ENCODE measurements at regions not wholly inside any gene's neighbourhood (a gene's known extent, or its start where the extent isn't known, plus 50 kb on each side); places are given as distances from the start of the nearest gene placed in this dataset.

GRCh38 chr17:79242873-79243602 is 168.4 kb downstream of the ENGASE start:
- Histone ChIP-seq H3K9me3 (ENCODE audit: control insufficient read depth in 3 of 3, low read length in 3 of 3) (no peaks in the 10 kb centered on the region), H3K4me1 (ENCODE audit: control insufficient read depth in 3 of 3, insufficient read depth in 3 of 3, low read length in 3 of 3) (no peaks in the 10 kb centered on the region), H3K9ac (ENCODE audit: low read depth in 1 of 3, low read length in 3 of 3) (no peak overlapping the region), H3K4me3 (ENCODE audit: low read length in 3 of 3) (no peak overlapping the region), H3K36me3 (ENCODE audit: control insufficient read depth in 3 of 3, insufficient read depth in 3 of 3, low read length in 3 of 3) (no peaks in the 10 kb centered on the region), H3K27ac (ENCODE audit: low read depth, low read length) (no peak overlapping the region), H3K27me3 (ENCODE audit: control insufficient read depth in 3 of 3, insufficient read depth in 3 of 3, low read length in 3 of 3) (peaks cover 44 to 57% (median 48%) of the 10 kb centered on the region in 3 donors)

- Histone ChIP-seq H3K27ac (ENCODE audit: low read depth, low read length) (no peak overlapping the region), H3K9ac (ENCODE audit: low read depth in 1 of 3, low read length in 3 of 3) (no peak overlapping the region), H3K4me1 (ENCODE audit: control insufficient read depth in 3 of 3, insufficient read depth in 3 of 3, low read length in 3 of 3) (no peaks in the 10 kb centered on the region), H3K36me3 (ENCODE audit: control insufficient read depth in 3 of 3, insufficient read depth in 3 of 3, low read length in 3 of 3) (no peaks in the 10 kb centered on the region), H3K4me3 (ENCODE audit: low read length in 3 of 3) (no peak overlapping the region), H3K9me3 (ENCODE audit: control insufficient read depth in 3 of 3, low read length in 3 of 3) (no peaks in the 10 kb centered on the region), H3K27me3 (ENCODE audit: control insufficient read depth in 3 of 3, insufficient read depth in 3 of 3, low read length in 3 of 3) (peaks cover 41 to 52% (median 43%) of the 10 kb centered on the region in 3 donors)
These were observed 167.8 kb downstream of the ENGASE start for GRCh38 chr17:79242393-79242792.

- Histone ChIP-seq H3K4me1 (ENCODE audit: control insufficient read depth in 3 of 3, insufficient read depth in 3 of 3, low read length in 3 of 3) (no peaks in the 10 kb centered on the region), H3K9me3 (ENCODE audit: control insufficient read depth in 3 of 3, low read length in 3 of 3) (no peaks in the 10 kb centered on the region), H3K9ac (ENCODE audit: low read depth in 1 of 3, low read length in 3 of 3) (no peak overlapping the region), H3K36me3 (ENCODE audit: control insufficient read depth in 3 of 3, insufficient read depth in 3 of 3, low read length in 3 of 3) (no peaks in the 10 kb centered on the region), H3K4me3 (ENCODE audit: low read length in 3 of 3) (no peak overlapping the region), H3K27me3 (ENCODE audit: control insufficient read depth in 3 of 3, insufficient read depth in 3 of 3, low read length in 3 of 3) (peaks cover 38 to 48% (median 42%) of the 10 kb centered on the region in 3 donors), H3K27ac (ENCODE audit: low read depth, low read length) (no peak overlapping the region)
These were observed 167.0 kb downstream of the ENGASE start for GRCh38 chr17:79241616-79242015.

- Histone ChIP-seq H3K9me3 (ENCODE audit: control insufficient read depth in 3 of 3, low read length in 3 of 3) (no peaks in the 10 kb centered on the region), H3K4me3 (ENCODE audit: low read length in 3 of 3) (no peak overlapping the region), H3K4me1 (ENCODE audit: control insufficient read depth in 3 of 3, insufficient read depth in 3 of 3, low read length in 3 of 3) (no peaks in the 10 kb centered on the region), H3K27ac (ENCODE audit: low read depth, low read length) (no peak overlapping the region), H3K27me3 (ENCODE audit: control insufficient read depth in 3 of 3, insufficient read depth in 3 of 3, low read length in 3 of 3) (peaks cover 28 to 42% (median 30%) of the 10 kb centered on the region in 3 donors), H3K9ac (ENCODE audit: low read depth in 1 of 3, low read length in 3 of 3) (no peak overlapping the region), H3K36me3 (ENCODE audit: control insufficient read depth in 3 of 3, insufficient read depth in 3 of 3, low read length in 3 of 3) (no peaks in the 10 kb centered on the region)
These were observed 164.6 kb downstream of the ENGASE start for GRCh38 chr17:79239205-79239604.

- Histone ChIP-seq H3K27ac (ENCODE audit: low read depth, low read length) (no peak overlapping the region), H3K27me3 (ENCODE audit: control insufficient read depth in 3 of 3, insufficient read depth in 3 of 3, low read length in 3 of 3) (peaks cover 19 to 30% (median 23%) of the 10 kb centered on the region in 3 donors), H3K4me1 (ENCODE audit: control insufficient read depth in 3 of 3, insufficient read depth in 3 of 3, low read length in 3 of 3) (no peaks in the 10 kb centered on the region), H3K9ac (ENCODE audit: low read depth in 1 of 3, low read length in 3 of 3) (no peak overlapping the region), H3K4me3 (ENCODE audit: low read length in 3 of 3) (no peak overlapping the region), H3K36me3 (ENCODE audit: control insufficient read depth in 3 of 3, insufficient read depth in 3 of 3, low read length in 3 of 3) (no peaks in the 10 kb centered on the region), H3K9me3 (ENCODE audit: control insufficient read depth in 3 of 3, low read length in 3 of 3) (no peaks in the 10 kb centered on the region)
These were observed 162.9 kb downstream of the ENGASE start for GRCh38 chr17:79237448-79238053.

GRCh38 chr17:79235808-79236207 is 161.2 kb downstream of the ENGASE start:
- no peaks in the 10 kb centered on the region for H3K36me3 ChIP-seq (ENCODE audit: control insufficient read depth in 3 of 3, insufficient read depth in 3 of 3, low read length in 3 of 3)
- H3K27ac ChIP-seq (ENCODE audit: low read depth, low read length) = no peak overlapping the region
- peaks cover 11 to 31% (median 14%) of the 10 kb centered on the region in 3 donors for H3K27me3 ChIP-seq (ENCODE audit: control insufficient read depth in 3 of 3, insufficient read depth in 3 of 3, low read length in 3 of 3)
- no peak overlapping the region for H3K9ac ChIP-seq (ENCODE audit: low read depth in 1 of 3, low read length in 3 of 3)
- no peak overlapping the region for H3K4me3 ChIP-seq (ENCODE audit: low read length in 3 of 3)
- H3K9me3 ChIP-seq (ENCODE audit: control insufficient read depth in 3 of 3, low read length in 3 of 3) = no peaks in the 10 kb centered on the region
- H3K4me1 ChIP-seq (ENCODE audit: control insufficient read depth in 3 of 3, insufficient read depth in 3 of 3, low read length in 3 of 3) = no peaks in the 10 kb centered on the region

- Histone ChIP-seq H3K9me3 (ENCODE audit: control insufficient read depth in 3 of 3, low read length in 3 of 3) (no peaks in the 10 kb centered on the region), H3K4me1 (ENCODE audit: control insufficient read depth in 3 of 3, insufficient read depth in 3 of 3, low read length in 3 of 3) (no peaks in the 10 kb centered on the region), H3K27ac (ENCODE audit: low read depth, low read length) (no peak overlapping the region), H3K27me3 (ENCODE audit: control insufficient read depth in 3 of 3, insufficient read depth in 3 of 3, low read length in 3 of 3) (peaks cover 5 to 23% (median 9%) of the 10 kb centered on the region in 3 donors), H3K36me3 (ENCODE audit: control insufficient read depth in 3 of 3, insufficient read depth in 3 of 3, low read length in 3 of 3) (no peaks in the 10 kb centered on the region), H3K4me3 (ENCODE audit: low read length in 3 of 3) (no peak overlapping the region), H3K9ac (ENCODE audit: low read depth in 1 of 3, low read length in 3 of 3) (no peak overlapping the region)
These were observed 159.4 kb downstream of the ENGASE start for GRCh38 chr17:79233916-79234551.

GRCh38 chr17:79232957-79233356 is 158.3 kb downstream of the ENGASE start:
- no peaks in the 10 kb centered on the region for H3K9me3 ChIP-seq (ENCODE audit: control insufficient read depth in 3 of 3, low read length in 3 of 3)
- peaks cover 8 to 19% (median 12%) of the 10 kb centered on the region in 3 donors for H3K27me3 ChIP-seq (ENCODE audit: control insufficient read depth in 3 of 3, insufficient read depth in 3 of 3, low read length in 3 of 3)
- H3K4me1 ChIP-seq (ENCODE audit: control insufficient read depth in 3 of 3, insufficient read depth in 3 of 3, low read length in 3 of 3) = no peaks in the 10 kb centered on the region

GRCh38 chr17:79231766-79232287 is 157.2 kb downstream of the ENGASE start:
- Histone ChIP-seq H3K27me3 (ENCODE audit: control insufficient read depth in 3 of 3, insufficient read depth in 3 of 3, low read length in 3 of 3) (peaks cover 11 to 27% (median 18%) of the 10 kb centered on the region in 3 donors), H3K36me3 (ENCODE audit: control insufficient read depth in 3 of 3, insufficient read depth in 3 of 3, low read length in 3 of 3) (no peaks in the 10 kb centered on the region), H3K9me3 (ENCODE audit: control insufficient read depth in 3 of 3, low read length in 3 of 3) (no peaks in the 10 kb centered on the region), H3K27ac (ENCODE audit: low read depth, low read length) (no peak overlapping the region), H3K4me1 (ENCODE audit: control insufficient read depth in 3 of 3, insufficient read depth in 3 of 3, low read length in 3 of 3) (no peaks in the 10 kb centered on the region), H3K9ac (ENCODE audit: low read depth in 1 of 3, low read length in 3 of 3) (no peak overlapping the region), H3K4me3 (ENCODE audit: low read length in 3 of 3) (no peak overlapping the region)

More at GRCh38 chr17:79232957-79233356, 158.3 kb downstream of the ENGASE start:
- Histone ChIP-seq H3K36me3 (ENCODE audit: control insufficient read depth in 3 of 3, insufficient read depth in 3 of 3, low read length in 3 of 3) (no peaks in the 10 kb centered on the region), H3K9ac (ENCODE audit: low read depth in 1 of 3, low read length in 3 of 3) (no peak overlapping the region), H3K27ac (ENCODE audit: low read depth, low read length) (no peak overlapping the region), H3K4me3 (ENCODE audit: low read length in 3 of 3) (no peak overlapping the region)

- Histone ChIP-seq H3K27ac (ENCODE audit: low read depth, low read length) (no peak overlapping the region), H3K4me1 (ENCODE audit: control insufficient read depth in 3 of 3, insufficient read depth in 3 of 3, low read length in 3 of 3) (no peaks in the 10 kb centered on the region), H3K27me3 (ENCODE audit: control insufficient read depth in 3 of 3, insufficient read depth in 3 of 3, low read length in 3 of 3) (peaks cover 21 to 31% (median 29%) of the 10 kb centered on the region in 3 donors)
These were observed 156.0 kb downstream of the ENGASE start for GRCh38 chr17:79230576-79230975.

More at GRCh38 chr17:79230576-79230975, 156.0 kb downstream of the ENGASE start:
- H3K4me3 ChIP-seq (ENCODE audit: low read length in 3 of 3) = no peak overlapping the region
- no peaks in the 10 kb centered on the region for H3K9me3 ChIP-seq (ENCODE audit: control insufficient read depth in 3 of 3, low read length in 3 of 3)
- no peak overlapping the region for H3K9ac ChIP-seq (ENCODE audit: low read depth in 1 of 3, low read length in 3 of 3)
- no peaks in the 10 kb centered on the region for H3K36me3 ChIP-seq (ENCODE audit: control insufficient read depth in 3 of 3, insufficient read depth in 3 of 3, low read length in 3 of 3)

Measured in skeletal muscle tissue (tissue), 3 donors.